ENCODE measurements at regions not wholly inside any gene's neighbourhood (a gene's known extent, or its start where the extent isn't known, plus 50 kb on each side); places are given as distances from the start of the nearest gene placed in this dataset.
"Not testable (repeated sequence)": the region's sequence is repeated elsewhere in the genome, so short reads cannot be mapped to it uniquely, and the experiment has no call there.

DNA sequence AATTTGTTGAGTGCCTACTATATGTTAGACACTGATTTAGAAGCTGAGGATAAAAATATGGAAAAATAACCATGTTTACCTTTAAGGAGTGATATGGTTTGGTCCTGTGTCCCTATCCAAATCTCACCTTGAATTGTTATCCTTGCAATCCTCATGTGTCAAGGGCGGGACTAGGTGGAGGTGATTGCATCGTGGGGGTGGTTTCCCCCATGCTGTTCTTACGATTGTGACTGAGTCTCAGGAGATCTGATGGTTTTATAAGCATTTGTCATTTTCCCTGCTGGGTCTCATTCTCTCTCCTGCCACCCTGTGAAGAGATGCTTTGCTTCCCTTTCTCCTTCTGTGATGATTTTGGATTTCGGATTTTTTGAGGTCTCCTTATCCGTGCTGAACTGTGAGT lies 876.4 kb downstream of the DTWD2 start:
- TF ChIP-seq CTCF (conservative IDR thresholded peaks at IDR 0.05), result no peak
- H3K9ac ChIP-seq (ENCODE audit: extremely low read depth, insufficient read length, low read length), result no peak overlapping the region
- no peak overlapping the region for H3T11ph ChIP-seq (ENCODE audit: low read length)
- no peak overlapping the region for H3K18ac ChIP-seq (ENCODE audit: insufficient read length, low read depth, low read length)
- no peaks in the 10 kb centered on the region for H4K20me1 ChIP-seq (ENCODE audit: control insufficient read depth, insufficient read depth, insufficient read length)
- H3K27ac ChIP-seq (ENCODE audit: insufficient read length, low read depth, low read length), result no peak overlapping the region
- no peaks in the 10 kb centered on the region for H3K36me3 Mint-ChIP-seq (ENCODE audit: insufficient read depth in 1 of 3, low read depth in 3 of 3)
- H3K56ac ChIP-seq (ENCODE audit: insufficient read length, low read depth, low read length), result no peak overlapping the region
- H4K5ac ChIP-seq (ENCODE audit: insufficient read length, low read depth, low read length), result no peak overlapping the region
- no peak overlapping the region for H2AK5ac ChIP-seq (ENCODE audit: insufficient read length, low read length)
- no peaks in the 10 kb centered on the region for H3K79me2 ChIP-seq (ENCODE audit: insufficient read depth, low read length)
- no CpG with 5 or more reads among the region's 5 CpGs for WGBS (ENCODE audit: extremely low coverage, insufficient read length, low lambda C conversion rate)
- no peak overlapping the region for H2AFZ ChIP-seq (ENCODE audit: low read length)
- no peak overlapping the region for H4K8ac ChIP-seq (replicated peaks; ENCODE audit: insufficient read length, low read depth, low read length)
- no peaks in the 10 kb centered on the region for H3K79me1 ChIP-seq (ENCODE audit: insufficient read depth, low read depth, low read length, poor library complexity, severe bottlenecking)
- no peaks in the 10 kb centered on the region for H3K23me2 ChIP-seq (ENCODE audit: insufficient read length, low read depth, low read length, poor library complexity, severe bottlenecking)
- no peak overlapping the region for H2BK120ac ChIP-seq (ENCODE audit: low read depth, low read length, poor library complexity, severe bottlenecking)
- no peak for DNase-seq
- no peak overlapping the region for H2BK5ac ChIP-seq (ENCODE audit: insufficient read length, low read length)
- peaks cover 7% of the 10 kb centered on the region; the same call in 1 of the 2 replicates for H3K27me3 ChIP-seq (ENCODE audit: insufficient read depth, low read length)
- H3K9me3 ChIP-seq (ENCODE audit: control insufficient read depth, low read depth, low read length), result no peaks in the 10 kb centered on the region
- peaks cover 39% of the 10 kb centered on the region for H3K27me3 Mint-ChIP-seq (ENCODE audit: low read depth)
- no peak overlapping the region for H2BK12ac ChIP-seq (ENCODE audit: insufficient read length, low read depth, low read length)
- no peak overlapping the region for H3K4ac ChIP-seq (ENCODE audit: low read depth, low read length)
- no peaks in the 10 kb centered on the region for H3K4me1 Mint-ChIP-seq
- H2BK20ac ChIP-seq (ENCODE audit: low read depth, low read length, poor library complexity, severe bottlenecking), result no peak overlapping the region
- H3K4me1 ChIP-seq (ENCODE audit: insufficient read depth, low read length), result no peaks in the 10 kb centered on the region
- no peak overlapping the region for H2BK15ac ChIP-seq (ENCODE audit: low read depth, low read length)
- no peak overlapping the region for H4K91ac ChIP-seq (ENCODE audit: insufficient read length, low read depth, low read length)
- H3K23ac ChIP-seq (ENCODE audit: insufficient read length, low read depth, low read length), result no peak overlapping the region
- H3K4me2 ChIP-seq (ENCODE audit: insufficient read depth, insufficient read length, low read length), result no peak overlapping the region
- H3K9me3 Mint-ChIP-seq, result peaks cover 0 to 2% of the 10 kb centered on the region in 2 experiments; a peak in 2 of 5 replicates
- H3K27ac Mint-ChIP-seq, result no peak overlapping the region
- no peak overlapping the region for H3K14ac ChIP-seq (ENCODE audit: insufficient read depth, low read length)
- H3K4me3 Mint-ChIP-seq, result no peak overlapping the region

DNA sequence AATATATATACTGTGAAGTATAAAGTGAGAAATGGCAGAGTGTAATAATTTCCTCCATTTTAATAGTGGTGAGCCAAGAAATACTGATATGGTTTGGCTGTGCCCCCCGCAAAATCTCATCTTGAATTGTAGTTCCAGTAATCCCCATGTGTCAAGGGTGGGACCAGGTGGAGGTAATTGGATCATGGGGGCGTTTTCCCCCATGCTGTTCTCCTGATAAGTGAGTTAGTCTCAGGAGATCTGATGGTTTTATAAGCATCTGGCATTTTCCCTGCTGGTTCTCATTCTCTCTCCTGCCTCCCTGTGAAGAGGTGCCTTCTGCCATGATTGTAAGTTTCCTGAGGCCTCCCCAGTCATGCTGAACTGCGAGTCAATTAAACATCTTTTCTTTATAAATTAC lies 881.1 kb downstream of the DTWD2 start:
- H2BK20ac ChIP-seq (ENCODE audit: low read depth, low read length, poor library complexity, severe bottlenecking); H3K36me3 Mint-ChIP-seq (ENCODE audit: insufficient read depth in 1 of 3, low read depth in 3 of 3); H4K20me1 ChIP-seq (ENCODE audit: control insufficient read depth, insufficient read depth, insufficient read length); H3K4me3 Mint-ChIP-seq; H2AFZ ChIP-seq (ENCODE audit: low read length); H3K18ac ChIP-seq (ENCODE audit: insufficient read length, low read depth, low read length); H3K9me3 ChIP-seq (ENCODE audit: control insufficient read depth, low read depth, low read length); H3T11ph ChIP-seq (ENCODE audit: low read length); H2BK12ac ChIP-seq (ENCODE audit: insufficient read length, low read depth, low read length); H3K4me1 ChIP-seq (ENCODE audit: insufficient read depth, low read length); H3K9ac ChIP-seq (ENCODE audit: extremely low read depth, insufficient read length, low read length); H3K79me2 ChIP-seq (ENCODE audit: insufficient read depth, low read length); H3K27ac Mint-ChIP-seq; H4K91ac ChIP-seq (ENCODE audit: insufficient read length, low read depth, low read length); H2BK15ac ChIP-seq (ENCODE audit: low read depth, low read length); H3K27me3 ChIP-seq (ENCODE audit: insufficient read depth, low read length); H2BK5ac ChIP-seq (ENCODE audit: insufficient read length, low read length); H3K9me3 Mint-ChIP-seq; DNase-seq; H3K4ac ChIP-seq (ENCODE audit: low read depth, low read length); H3K4me1 Mint-ChIP-seq; H4K8ac ChIP-seq (replicated peaks; ENCODE audit: insufficient read length, low read depth, low read length); H3K79me1 ChIP-seq (ENCODE audit: insufficient read depth, low read depth, low read length, poor library complexity, severe bottlenecking); H3K4me2 ChIP-seq (ENCODE audit: insufficient read depth, insufficient read length, low read length); H2BK120ac ChIP-seq (ENCODE audit: low read depth, low read length, poor library complexity, severe bottlenecking); H3K23me2 ChIP-seq (ENCODE audit: insufficient read length, low read depth, low read length, poor library complexity, severe bottlenecking); H3K14ac ChIP-seq (ENCODE audit: insufficient read depth, low read length); H3K27ac ChIP-seq (ENCODE audit: insufficient read length, low read depth, low read length); H3K56ac ChIP-seq (ENCODE audit: insufficient read length, low read depth, low read length); H4K5ac ChIP-seq (ENCODE audit: insufficient read length, low read depth, low read length); H3K23ac ChIP-seq (ENCODE audit: insufficient read length, low read depth, low read length); H2AK5ac ChIP-seq (ENCODE audit: insufficient read length, low read length): not testable (repeated sequence)
- no CpG with 5 or more reads among the region's 3 CpGs for WGBS (ENCODE audit: extremely low coverage, insufficient read length, low lambda C conversion rate)
- peaks cover 48% of the 10 kb centered on the region for H3K27me3 Mint-ChIP-seq (ENCODE audit: low read depth)
